Naive thymus-derived CD4-positive, alpha-beta T cell (primary cell): ENCODE measurements at regions not wholly inside any gene's neighbourhood (a gene's known extent, or its start where the extent isn't known, plus 50 kb on each side); places are given as distances from the start of the nearest gene placed in this dataset.

ENCODE experiments used
- ATAC-seq: fragments of 150-1000 bp; cut with Tn5 transposase; 2 replicates; pipeline ENCODE4 v1.10.0; 2021; ENCODE audit warnings: mild to moderate bottlenecking, moderate library complexity
- CTCF ChIA-PET: fragments of 350-600 bp; sonication (Branson Sonifier 250); formaldehyde crosslinking; loops from one replicate; lab custom pipeline; 2021; ENCODE audit warnings: antibody characterized with exemption; lab: Charles Lee
- POLR2A ChIA-PET: fragments of 350-600 bp; sonication (Branson Sonifier 250); formaldehyde crosslinking; loops from one replicate; lab custom pipeline; 2021; ENCODE audit warnings: antibody characterized with exemption, inconsistent platforms; lab: Charles Lee
- DNase-seq, 9 donors: peaks; one replicate each; pipeline versions ENCODE4 v3.0.0 to v3.0.0-alpha.2; 2020 to 2022; ENCODE audit warnings: mixed read lengths in 1 of 9
- H3K27ac ChIP-seq: one replicate; pipeline ENCODE4 v1.7.0; 2013; ENCODE audit warnings: mild to moderate bottlenecking, low read depth, low read length, moderate library complexity
- H3K27me3 ChIP-seq, 2 donors: one replicate each; pipeline ENCODE4 v1.7.0; 2013; ENCODE audit warnings: low read length in 2 of 2, mild to moderate bottlenecking in 2 of 2, moderate library complexity in 2 of 2; ENCODE audit not compliant: control insufficient read depth in 2 of 2, insufficient read depth in 2 of 2
- H3K36me3 ChIP-seq, 3 experiments: 1 replicate in 2 of 3; 2 replicates in 1 of 3; pipeline ENCODE4 v1.7.0; 2013; ENCODE audit warnings: low read length in 3 of 3, mild to moderate bottlenecking in 3 of 3, moderate library complexity in 1 of 3; ENCODE audit not compliant: insufficient read depth in 3 of 3, control insufficient read depth in 2 of 3
- H3K4me1 ChIP-seq, 2 donors: one replicate each; pipeline ENCODE4 v1.7.0; 2013; ENCODE audit warnings: low read length in 2 of 2, mild to moderate bottlenecking in 2 of 2, moderate library complexity in 1 of 2; ENCODE audit not compliant: control insufficient read depth in 2 of 2, insufficient read depth in 2 of 2
- H3K4me3 ChIP-seq: 2 replicates; pipeline ENCODE4 v1.7.0; 2013; ENCODE audit warnings: mild to moderate bottlenecking, low read length
- H3K9me3 ChIP-seq, 3 experiments: 1 replicate in 2 of 3; 2 replicates in 1 of 3; pipeline ENCODE4 v1.7.0; 2013; ENCODE audit warnings: low read length in 3 of 3; ENCODE audit not compliant: control insufficient read depth in 2 of 3
- H3K27ac Mint-ChIP-seq, 9 donors: one replicate each; pipeline ENCODE4 v1.8.0; 2020 to 2022; ENCODE audit warnings: mixed read lengths in 9 of 9, mild to moderate bottlenecking in 8 of 9, moderate library complexity in 5 of 9, inconsistent platforms in 2 of 9
- H3K27me3 Mint-ChIP-seq, 5 donors: one replicate each; pipeline ENCODE4 v1.8.0; 2021 to 2022; ENCODE audit warnings: mixed read lengths in 5 of 5, mild to moderate bottlenecking in 1 of 5
- H3K36me3 Mint-ChIP-seq, 5 donors: one replicate each; pipeline ENCODE4 v1.8.0; 2020 to 2022; ENCODE audit warnings: mixed read lengths in 5 of 5, mild to moderate bottlenecking in 3 of 5, inconsistent platforms in 1 of 5
- H3K4me1 Mint-ChIP-seq, 7 donors: one replicate each; pipeline ENCODE4 v1.8.0; 2020 to 2022; ENCODE audit warnings: mixed read lengths in 7 of 7, mild to moderate bottlenecking in 3 of 7, inconsistent platforms in 1 of 7
- H3K4me3 Mint-ChIP-seq, 10 donors: one replicate each; pipeline ENCODE4 v1.8.0; 2020 to 2022; ENCODE audit warnings: mild to moderate bottlenecking in 10 of 10, mixed read lengths in 10 of 10, moderate library complexity in 6 of 10, inconsistent platforms in 2 of 10
- H3K9me3 Mint-ChIP-seq, 11 donors: one replicate each; pipeline ENCODE4 v1.8.0; 2020 to 2022; ENCODE audit warnings: mixed read lengths in 11 of 11, mild to moderate bottlenecking in 4 of 11, inconsistent platforms in 1 of 11, moderate library complexity in 1 of 11
- intact Hi-C, 2 donors: fragments of 100-400 bp; cut with micrococcal nuclease; formaldehyde crosslinking; loops; one replicate each; pipeline ENCODE4 v1.15.1; 2023

- Histone ChIP-seq H3K36me3 (no peaks in the 10 kb centered on the region), H3K4me3 (no peak overlapping the region), H3K4me1 (no peaks in the 10 kb centered on the region), H3K27me3 (no peaks in the 10 kb centered on the region), H3K27ac (no peak overlapping the region), H3K9me3 (no peaks in the 10 kb centered on the region)
- Mint-ChIP-seq H3K27ac (no peak overlapping the region), H3K27me3 (no peaks in the 10 kb centered on the region), H3K36me3 (no peaks in the 10 kb centered on the region), H3K4me3 (no peak overlapping the region), H3K4me1 (peaks cover 0 to 17% (median 6%) of the 10 kb centered on the region in 7 donors), H3K9me3 (peaks cover 0 to 2% (median 0%) of the 10 kb centered on the region in 11 donors)
- intact Hi-C loops: loop anchor here in 1 of 2 donors (10.0 kb wide), 1 partner anchor 528 kb away; no protein-coding TSS in a partner anchor
- CTCF ChIA-PET: no interaction called here
- POLR2A ChIA-PET: interaction anchor here (2.4 kb wide), 1 partner anchor 86 kb away, joined by 6 read pairs; no protein-coding TSS in a partner anchor
- DNase-seq (no peak), ATAC-seq (no peak)
Observed at GRCh38 chrX:40263014-40263560, 165.3 kb upstream of the BCOR start.

GRCh38 chrX:40262157-40263013, 164.6 kb upstream of the BCOR start:
- H3K27ac Mint-ChIP-seq: peak overlapping the region in 1 of 9 donors; percentile 38
- Histone ChIP-seq H3K4me1 (no peaks in the 10 kb centered on the region), H3K27ac (no peak overlapping the region), H3K4me3 (no peak overlapping the region), H3K36me3 (no peaks in the 10 kb centered on the region), H3K27me3 (no peaks in the 10 kb centered on the region), H3K9me3 (no peaks in the 10 kb centered on the region)
- DNase-seq (no peak), ATAC-seq (no peak)
- peaks cover 0 to 2% (median 0%) of the 10 kb centered on the region in 11 donors for H3K9me3 Mint-ChIP-seq
- H3K4me3 Mint-ChIP-seq: no peak overlapping the region
- intact Hi-C loops: loop anchor here in 1 of 2 donors (10.0 kb wide), 1 partner anchor 528 kb away; no protein-coding TSS in a partner anchor
- H3K36me3 Mint-ChIP-seq: no peaks in the 10 kb centered on the region
- peaks cover 0 to 17% (median 6%) of the 10 kb centered on the region in 7 donors for H3K4me1 Mint-ChIP-seq
- no peaks in the 10 kb centered on the region for H3K27me3 Mint-ChIP-seq
- POLR2A ChIA-PET: interaction anchor here (1.0 kb wide), 1 partner anchor 87 kb away, joined by 3 read pairs; no protein-coding TSS in a partner anchor
- CTCF ChIA-PET: no interaction called here

- Histone ChIP-seq H3K27me3 (no peaks in the 10 kb centered on the region), H3K4me1 (no peaks in the 10 kb centered on the region), H3K27ac (no peak overlapping the region), H3K36me3 (no peaks in the 10 kb centered on the region), H3K9me3 (no peaks in the 10 kb centered on the region), H3K4me3 (no peak overlapping the region)
- Mint-ChIP-seq H3K4me1 (peaks cover 0 to 17% (median 6%) of the 10 kb centered on the region in 7 donors), H3K4me3 (no peak overlapping the region), H3K27ac (no peak overlapping the region), H3K27me3 (no peaks in the 10 kb centered on the region), H3K36me3 (no peaks in the 10 kb centered on the region), H3K9me3 (peaks cover 0 to 2% (median 0%) of the 10 kb centered on the region in 11 donors)
- ATAC-seq (no peak), DNase-seq (no peak)
- ChIA-PET POLR2A (interaction anchor here (1.0 kb wide), 1 partner anchor 87 kb away, joined by 3 read pairs; no protein-coding TSS in a partner anchor), CTCF (no interaction called here)
- intact Hi-C loops: loop anchor here in 1 of 2 donors (10.0 kb wide), 1 partner anchor 527 kb away; no protein-coding TSS in a partner anchor
Observed at GRCh38 chrX:40261833-40262156, 164.0 kb upstream of the BCOR start.

GRCh38 chrX:40260146-40260747, 162.5 kb upstream of the BCOR start:
- Mint-ChIP-seq H3K4me3 (no peak overlapping the region), H3K27ac (no peak overlapping the region), H3K4me1 (peaks cover 0 to 10% (median 0%) of the 10 kb centered on the region in 7 donors), H3K27me3 (no peaks in the 10 kb centered on the region), H3K36me3 (no peaks in the 10 kb centered on the region), H3K9me3 (peaks cover 0 to 2% (median 0%) of the 10 kb centered on the region in 11 donors)
- H3K4me1 ChIP-seq: no peaks in the 10 kb centered on the region
- H3K9me3 ChIP-seq: no peaks in the 10 kb centered on the region
- ATAC-seq (no peak), DNase-seq (no peak)
- H3K27me3 ChIP-seq: no peaks in the 10 kb centered on the region
- ChIA-PET POLR2A (interaction anchor here (0.6 kb wide), 2 partner anchors 112 to 488 kb away, joined by 3 read pairs; no protein-coding TSS in a partner anchor), CTCF (no interaction called here)
- intact Hi-C loops: loop anchor here in 1 of 2 donors (10.0 kb wide), 1 partner anchor 525 kb away; no protein-coding TSS in a partner anchor
- no peak overlapping the region for H3K4me3 ChIP-seq
- H3K27ac ChIP-seq: no peak overlapping the region
- no peaks in the 10 kb centered on the region for H3K36me3 ChIP-seq

GRCh38 chrX:40258909-40259308, 161.2 kb upstream of the BCOR start:
- CTCF ChIA-PET: no interaction called here

GRCh38 chrX:40253771-40254170, 156.0 kb upstream of the BCOR start:
- no peaks in the 10 kb centered on the region for H3K27me3 Mint-ChIP-seq

More at GRCh38 chrX:40258909-40259308, 161.2 kb upstream of the BCOR start:
- POLR2A ChIA-PET: no interaction called here
- H3K4me1 ChIP-seq: no peaks in the 10 kb centered on the region
- H3K27ac ChIP-seq: no peak overlapping the region
- H3K27me3 ChIP-seq: no peaks in the 10 kb centered on the region
- H3K9me3 ChIP-seq: no peaks in the 10 kb centered on the region
- H3K27ac Mint-ChIP-seq: no peak overlapping the region
- H3K9me3 Mint-ChIP-seq: peaks cover 0 to 2% (median 0%) of the 10 kb centered on the region in 11 donors
- DNase-seq (no peak), ATAC-seq (no peak)
- H3K36me3 Mint-ChIP-seq: no peaks in the 10 kb centered on the region
- H3K4me1 Mint-ChIP-seq: peaks cover 0 to 4% (median 0%) of the 10 kb centered on the region in 7 donors
- no peaks in the 10 kb centered on the region for H3K36me3 ChIP-seq
- H3K27me3 Mint-ChIP-seq: no peaks in the 10 kb centered on the region
- intact Hi-C loops: no loop called here
- H3K4me3 Mint-ChIP-seq: no peak overlapping the region
- no peak overlapping the region for H3K4me3 ChIP-seq

More at GRCh38 chrX:40253771-40254170, 156.0 kb upstream of the BCOR start:
- no peaks in the 10 kb centered on the region for H3K27me3 ChIP-seq
- H3K9me3 ChIP-seq: no peaks in the 10 kb centered on the region
- ATAC-seq (no peak), DNase-seq (no peak)
- no peaks in the 10 kb centered on the region for H3K4me1 Mint-ChIP-seq
- H3K36me3 Mint-ChIP-seq: no peaks in the 10 kb centered on the region
- peaks cover 0 to 2% (median 0%) of the 10 kb centered on the region in 11 donors for H3K9me3 Mint-ChIP-seq
- H3K27ac Mint-ChIP-seq: no peak overlapping the region
- CTCF ChIA-PET: no interaction called here
- no peaks in the 10 kb centered on the region for H3K36me3 ChIP-seq
- H3K4me1 ChIP-seq: no peaks in the 10 kb centered on the region
- no peak overlapping the region for H3K27ac ChIP-seq
- intact Hi-C loops: no loop called here
- POLR2A ChIA-PET: no interaction called here
- H3K4me3 Mint-ChIP-seq: no peak overlapping the region
- H3K4me3 ChIP-seq: no peak overlapping the region
